ENCODE measurements at regions not wholly inside any gene's neighbourhood (a gene's known extent, or its start where the extent isn't known, plus 50 kb on each side); places are given as distances from the start of the nearest gene placed in this dataset.

- TF ChIP-seq ATF3 (IDR thresholded peaks at IDR 0.05) (no peak), RAD21 (IDR thresholded peaks at IDR 0.05) (no peak), YY1 (IDR thresholded peaks at IDR 0.05) (no peak), EGR1 (IDR thresholded peaks at IDR 0.05; ENCODE audit: low read depth in 2 of 2) (no peak), RXRA (IDR thresholded peaks at IDR 0.05) (no peak), HNF4A (conservative IDR thresholded peaks at IDR 0.05) (no peak), HNF4G (IDR thresholded peaks at IDR 0.05) (no peak), FOXA1 (IDR thresholded peaks at IDR 0.05) (no peak), CTCF (IDR thresholded peaks at IDR 0.05; ENCODE audit: low read depth, low read length, missing input control) (no peak), JUND (IDR thresholded peaks at IDR 0.05) (no peak), TAF1 (conservative IDR thresholded peaks at IDR 0.05) (no peak), SP1 (IDR thresholded peaks at IDR 0.05) (no peak)
- TF ChIP-seq, protein P1, sequence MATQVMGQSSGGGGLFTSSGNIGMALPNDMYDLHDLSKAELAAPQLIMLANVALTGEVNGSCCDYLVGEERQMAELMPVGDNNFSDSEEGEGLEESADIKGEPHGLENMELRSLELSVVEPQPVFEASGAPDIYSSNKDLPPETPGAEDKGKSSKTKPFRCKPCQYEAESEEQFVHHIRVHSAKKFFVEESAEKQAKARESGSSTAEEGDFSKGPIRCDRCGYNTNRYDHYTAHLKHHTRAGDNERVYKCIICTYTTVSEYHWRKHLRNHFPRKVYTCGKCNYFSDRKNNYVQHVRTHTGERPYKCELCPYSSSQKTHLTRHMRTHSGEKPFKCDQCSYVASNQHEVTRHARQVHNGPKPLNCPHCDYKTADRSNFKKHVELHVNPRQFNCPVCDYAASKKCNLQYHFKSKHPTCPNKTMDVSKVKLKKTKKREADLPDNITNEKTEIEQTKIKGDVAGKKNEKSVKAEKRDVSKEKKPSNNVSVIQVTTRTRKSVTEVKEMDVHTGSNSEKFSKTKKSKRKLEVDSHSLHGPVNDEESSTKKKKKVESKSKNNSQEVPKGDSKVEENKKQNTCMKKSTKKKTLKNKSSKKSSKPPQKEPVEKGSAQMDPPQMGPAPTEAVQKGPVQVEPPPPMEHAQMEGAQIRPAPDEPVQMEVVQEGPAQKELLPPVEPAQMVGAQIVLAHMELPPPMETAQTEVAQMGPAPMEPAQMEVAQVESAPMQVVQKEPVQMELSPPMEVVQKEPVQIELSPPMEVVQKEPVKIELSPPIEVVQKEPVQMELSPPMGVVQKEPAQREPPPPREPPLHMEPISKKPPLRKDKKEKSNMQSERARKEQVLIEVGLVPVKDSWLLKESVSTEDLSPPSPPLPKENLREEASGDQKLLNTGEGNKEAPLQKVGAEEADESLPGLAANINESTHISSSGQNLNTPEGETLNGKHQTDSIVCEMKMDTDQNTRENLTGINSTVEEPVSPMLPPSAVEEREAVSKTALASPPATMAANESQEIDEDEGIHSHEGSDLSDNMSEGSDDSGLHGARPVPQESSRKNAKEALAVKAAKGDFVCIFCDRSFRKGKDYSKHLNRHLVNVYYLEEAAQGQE (IDR thresholded peaks at IDR 0.05), result no peak
- TF ChIP-seq, protein P2, sequence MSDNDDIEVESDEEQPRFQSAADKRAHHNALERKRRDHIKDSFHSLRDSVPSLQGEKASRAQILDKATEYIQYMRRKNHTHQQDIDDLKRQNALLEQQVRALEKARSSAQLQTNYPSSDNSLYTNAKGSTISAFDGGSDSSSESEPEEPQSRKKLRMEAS (IDR thresholded peaks at IDR 0.05), result no peak
- no peaks in the 10 kb centered on the region for H3K9me3 ChIP-seq (ENCODE audit: control insufficient read depth in 4 of 4, low read length in 3 of 4)
- 75% methylated on average over 3 of the region's 3 CpGs for WGBS
Measured at GRCh38 chr7:149627911-149628310, 130.3 kb upstream of the ZNF746 start.

DNA sequence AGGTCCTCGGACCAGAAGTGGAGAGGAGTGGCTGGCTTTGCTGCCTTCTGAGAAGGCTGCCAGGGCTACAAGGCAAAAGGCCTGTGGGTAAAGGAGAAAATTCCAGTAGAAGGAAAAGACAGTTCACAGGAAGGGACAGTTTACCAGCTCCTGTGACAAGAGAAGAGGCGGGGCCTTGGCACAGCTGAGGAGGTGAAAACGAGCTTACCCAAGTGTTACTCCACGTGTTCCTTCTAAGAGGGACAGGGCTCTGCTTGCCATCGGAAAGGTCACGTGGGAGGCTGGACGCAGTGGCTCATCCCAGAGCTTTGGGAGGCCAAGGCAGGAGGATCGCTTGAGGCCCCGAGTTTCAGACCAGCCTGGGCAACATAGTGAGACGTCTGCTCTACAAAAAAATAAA is 129.4 kb upstream of the ZNF746 start:
- no peaks in the 10 kb centered on the region for H3K9me3 ChIP-seq (ENCODE audit: control insufficient read depth in 4 of 4, low read length in 3 of 4)
- H3K4me1 ChIP-seq (ENCODE audit: control insufficient read depth in 4 of 4, insufficient read depth in 4 of 4, low read length in 3 of 4), result peaks cover 0 to 25% (median 16%) of the 10 kb centered on the region in 4 donors
- DNase-seq (ENCODE audit: low spot score), result no peak
- H3K4me3 ChIP-seq (ENCODE audit: low read depth in 1 of 3, low read length in 3 of 3), result no peak overlapping the region
- H3K27me3 ChIP-seq (ENCODE audit: control insufficient read depth in 4 of 4, insufficient read depth in 4 of 4, low read length in 3 of 4), result no peaks in the 10 kb centered on the region
- H3K27ac ChIP-seq (ENCODE audit: low read depth in 1 of 2, low read length in 2 of 2), result no peak overlapping the region
- no peak for TF ChIP-seq RXRA (IDR thresholded peaks at IDR 0.05)
- TF ChIP-seq TAF1 (conservative IDR thresholded peaks at IDR 0.05), result no peak
- no peak for TF ChIP-seq YY1 (IDR thresholded peaks at IDR 0.05)
- TF ChIP-seq, protein P3, sequence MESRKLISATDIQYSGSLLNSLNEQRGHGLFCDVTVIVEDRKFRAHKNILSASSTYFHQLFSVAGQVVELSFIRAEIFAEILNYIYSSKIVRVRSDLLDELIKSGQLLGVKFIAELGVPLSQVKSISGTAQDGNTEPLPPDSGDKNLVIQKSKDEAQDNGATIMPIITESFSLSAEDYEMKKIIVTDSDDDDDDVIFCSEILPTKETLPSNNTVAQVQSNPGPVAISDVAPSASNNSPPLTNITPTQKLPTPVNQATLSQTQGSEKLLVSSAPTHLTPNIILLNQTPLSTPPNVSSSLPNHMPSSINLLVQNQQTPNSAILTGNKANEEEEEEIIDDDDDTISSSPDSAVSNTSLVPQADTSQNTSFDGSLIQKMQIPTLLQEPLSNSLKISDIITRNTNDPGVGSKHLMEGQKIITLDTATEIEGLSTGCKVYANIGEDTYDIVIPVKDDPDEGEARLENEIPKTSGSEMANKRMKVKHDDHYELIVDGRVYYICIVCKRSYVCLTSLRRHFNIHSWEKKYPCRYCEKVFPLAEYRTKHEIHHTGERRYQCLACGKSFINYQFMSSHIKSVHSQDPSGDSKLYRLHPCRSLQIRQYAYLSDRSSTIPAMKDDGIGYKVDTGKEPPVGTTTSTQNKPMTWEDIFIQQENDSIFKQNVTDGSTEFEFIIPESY (IDR thresholded peaks at IDR 0.05), result no peak
- no peak overlapping the region for H3K9ac ChIP-seq (ENCODE audit: low read depth in 1 of 2, low read length in 2 of 2)
- H3K36me3 ChIP-seq (ENCODE audit: control insufficient read depth in 4 of 4, insufficient read depth in 3 of 4, low read depth in 1 of 4, low read length in 3 of 4), result no peaks in the 10 kb centered on the region
- 77% methylated on average over 10 of the region's 10 CpGs for WGBS

More at GRCh38 chr7:149627911-149628310, 130.3 kb upstream of the ZNF746 start:
- Histone ChIP-seq H3K4me3 (ENCODE audit: low read depth in 1 of 3, low read length in 3 of 3) (no peak overlapping the region), H3K4me1 (ENCODE audit: control insufficient read depth in 4 of 4, insufficient read depth in 4 of 4, low read length in 3 of 4) (peaks cover 0 to 16% (median 10%) of the 10 kb centered on the region in 4 donors), H3K36me3 (ENCODE audit: control insufficient read depth in 4 of 4, insufficient read depth in 3 of 4, low read depth in 1 of 4, low read length in 3 of 4) (no peaks in the 10 kb centered on the region), H3K9ac (ENCODE audit: low read depth in 1 of 2, low read length in 2 of 2) (no peak overlapping the region), H3K27ac (ENCODE audit: low read depth in 1 of 2, low read length in 2 of 2) (no peak overlapping the region), H3K27me3 (ENCODE audit: control insufficient read depth in 4 of 4, insufficient read depth in 4 of 4, low read length in 3 of 4) (no peaks in the 10 kb centered on the region)
- DNase-seq (ENCODE audit: low spot score), result no peak
